Muscle of leg (tissue), 3 donors: ENCODE measurements at regions not wholly inside any gene's neighbourhood (a gene's known extent, or its start where the extent isn't known, plus 50 kb on each side); places are given as distances from the start of the nearest gene placed in this dataset.
A peak's percentile ranks its signal among the peaks of the same experiment; 100 is the strongest.

ENCODE experiments used
- DNase-seq: peaks from one replicate; pipeline ENCODE4 v3.0.0; 2013
- H3K27ac ChIP-seq: one replicate; pipeline ENCODE4 v1.5.1; 2013; ENCODE audit warnings: mild to moderate bottlenecking, low read length, control low read depth
- H3K27me3 ChIP-seq: one replicate; pipeline ENCODE4 v1.6.1; 2013; ENCODE audit warnings: low read length; ENCODE audit not compliant: control insufficient read depth, insufficient read depth
- H3K36me3 ChIP-seq: one replicate; pipeline ENCODE4 v1.6.1; 2013; ENCODE audit warnings: low read length; ENCODE audit not compliant: control insufficient read depth, insufficient read depth
- H3K4me1 ChIP-seq: one replicate; pipeline ENCODE4 v1.6.1; 2013; ENCODE audit warnings: low read length; ENCODE audit not compliant: control insufficient read depth, insufficient read depth
- H3K4me3 ChIP-seq: one replicate; pipeline ENCODE4 v1.5.1; 2013; ENCODE audit warnings: low read length, control low read depth
- H3K9me3 ChIP-seq: replicated peaks from 2 replicates; pipeline ENCODE4 v1.6.1; 2013; ENCODE audit warnings: low read depth, low read length; ENCODE audit not compliant: control insufficient read depth
- WGBS: methylation state at CpG from one replicate; pipeline ENCODE4 v1.1.5; 2013; ENCODE audit warnings: missing lambda C conversion rate; ENCODE audit not compliant: insufficient coverage; 5-methylcytosine and 5-hydroxymethylcytosine counted together

GRCh38 chr21:16241016-16241415 is 511.2 kb downstream of the USP25 start:
- DNase-seq: peak; percentile 70
- no peaks in the 10 kb centered on the region for H3K9me3 ChIP-seq
- H3K27ac ChIP-seq: no peak overlapping the region
- H3K27me3 ChIP-seq: no peaks in the 10 kb centered on the region
- no peak overlapping the region for H3K4me3 ChIP-seq
- no peaks in the 10 kb centered on the region for H3K36me3 ChIP-seq
- WGBS: no CpG with 5 or more reads among the region's 2 CpGs
- H3K4me1 ChIP-seq: no peaks in the 10 kb centered on the region

- H3K27me3 ChIP-seq: no peaks in the 10 kb centered on the region
- 50% methylated on average over 2 of the region's 6 CpGs for WGBS
- no peak overlapping the region for H3K27ac ChIP-seq
- H3K4me3 ChIP-seq: no peak overlapping the region
- no peaks in the 10 kb centered on the region for H3K36me3 ChIP-seq
- no peaks in the 10 kb centered on the region for H3K4me1 ChIP-seq
- no peak for DNase-seq
- no peaks in the 10 kb centered on the region for H3K9me3 ChIP-seq
These were observed 511.7 kb downstream of the USP25 start for GRCh38 chr21:16241479-16241963.

GRCh38 chr21:16243396-16243795 is 513.6 kb downstream of the USP25 start:
- no peaks in the 10 kb centered on the region for H3K36me3 ChIP-seq
- H3K4me1 ChIP-seq: no peaks in the 10 kb centered on the region
- WGBS: no CpG with 5 or more reads among the region's 2 CpGs
- no peak for DNase-seq
- no peaks in the 10 kb centered on the region for H3K27me3 ChIP-seq
- H3K4me3 ChIP-seq: no peak overlapping the region
- H3K9me3 ChIP-seq: no peaks in the 10 kb centered on the region
- H3K27ac ChIP-seq: no peak overlapping the region

- DNase-seq: no peak
- Histone ChIP-seq H3K27me3 (no peaks in the 10 kb centered on the region), H3K36me3 (no peaks in the 10 kb centered on the region), H3K4me3 (no peak overlapping the region), H3K4me1 (no peaks in the 10 kb centered on the region), H3K27ac (no peak overlapping the region), H3K9me3 (no peaks in the 10 kb centered on the region)
- WGBS: 100% methylated on average over 1 of the region's 3 CpGs
These were observed 518.9 kb downstream of the USP25 start for GRCh38 chr21:16248705-16249104.

DNA sequence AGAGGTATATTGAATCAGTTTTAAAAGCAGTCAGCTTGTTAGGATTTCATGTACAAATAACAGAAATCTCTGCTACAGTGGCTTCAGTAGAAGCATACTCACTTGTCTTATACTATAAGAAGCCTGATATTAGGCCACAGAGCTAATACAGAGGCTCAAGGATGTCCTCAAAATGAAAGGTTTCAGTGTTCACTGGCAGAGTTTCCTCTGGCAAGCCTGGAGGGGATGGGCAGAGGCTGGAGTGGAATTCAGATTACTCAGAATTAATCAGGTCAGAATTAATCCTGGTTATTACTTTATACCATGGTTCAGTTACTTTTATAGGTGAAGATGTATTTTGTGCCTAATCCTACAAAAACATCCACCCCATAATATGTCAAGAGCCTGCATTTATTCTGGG is 520.5 kb downstream of the USP25 start:
- DNase-seq: no peak
- H3K36me3 ChIP-seq: no peaks in the 10 kb centered on the region
- no peak overlapping the region for H3K4me3 ChIP-seq
- H3K9me3 ChIP-seq: no peaks in the 10 kb centered on the region
- H3K27me3 ChIP-seq: no peaks in the 10 kb centered on the region
- H3K4me1 ChIP-seq: no peaks in the 10 kb centered on the region
- no peak overlapping the region for H3K27ac ChIP-seq

GRCh38 chr21:16258844-16259611 is 529.2 kb downstream of the USP25 start:
- DNase-seq: no peak
- no CpG with 5 or more reads among the region's 7 CpGs for WGBS
- H3K4me3 ChIP-seq: no peak overlapping the region

GRCh38 chr21:16262091-16262490 is 532.3 kb downstream of the USP25 start:
- H3K4me3 ChIP-seq: no peak overlapping the region
- H3K9me3 ChIP-seq: no peaks in the 10 kb centered on the region
- H3K4me1 ChIP-seq: no peaks in the 10 kb centered on the region
- no peaks in the 10 kb centered on the region for H3K36me3 ChIP-seq
- H3K27ac ChIP-seq: no peak overlapping the region
- DNase-seq: no peak
- H3K27me3 ChIP-seq: no peaks in the 10 kb centered on the region

More at GRCh38 chr21:16258844-16259611, 529.2 kb downstream of the USP25 start:
- H3K4me1 ChIP-seq: no peaks in the 10 kb centered on the region
- no peaks in the 10 kb centered on the region for H3K9me3 ChIP-seq
- no peak overlapping the region for H3K27ac ChIP-seq
- H3K36me3 ChIP-seq: no peaks in the 10 kb centered on the region
- H3K27me3 ChIP-seq: no peaks in the 10 kb centered on the region

GRCh38 chr21:16264319-16264718 is 534.5 kb downstream of the USP25 start:
- H3K4me3 ChIP-seq: no peak overlapping the region
- H3K27ac ChIP-seq: no peak overlapping the region
- no peaks in the 10 kb centered on the region for H3K36me3 ChIP-seq
- H3K4me1 ChIP-seq: no peaks in the 10 kb centered on the region
- no CpG with 5 or more reads among the region's 4 CpGs for WGBS
- no peaks in the 10 kb centered on the region for H3K27me3 ChIP-seq
- peak; percentile 81 for DNase-seq
- H3K9me3 ChIP-seq: no peaks in the 10 kb centered on the region

- no peaks in the 10 kb centered on the region for H3K27me3 ChIP-seq
- WGBS: no CpG with 5 or more reads among the region's 1 CpG
- H3K36me3 ChIP-seq: no peaks in the 10 kb centered on the region
- no peak overlapping the region for H3K27ac ChIP-seq
- no peak for DNase-seq
- no peaks in the 10 kb centered on the region for H3K9me3 ChIP-seq
- no peaks in the 10 kb centered on the region for H3K4me1 ChIP-seq
- H3K4me3 ChIP-seq: no peak overlapping the region
These were observed 539.7 kb downstream of the USP25 start for GRCh38 chr21:16269476-16269875.

DNA sequence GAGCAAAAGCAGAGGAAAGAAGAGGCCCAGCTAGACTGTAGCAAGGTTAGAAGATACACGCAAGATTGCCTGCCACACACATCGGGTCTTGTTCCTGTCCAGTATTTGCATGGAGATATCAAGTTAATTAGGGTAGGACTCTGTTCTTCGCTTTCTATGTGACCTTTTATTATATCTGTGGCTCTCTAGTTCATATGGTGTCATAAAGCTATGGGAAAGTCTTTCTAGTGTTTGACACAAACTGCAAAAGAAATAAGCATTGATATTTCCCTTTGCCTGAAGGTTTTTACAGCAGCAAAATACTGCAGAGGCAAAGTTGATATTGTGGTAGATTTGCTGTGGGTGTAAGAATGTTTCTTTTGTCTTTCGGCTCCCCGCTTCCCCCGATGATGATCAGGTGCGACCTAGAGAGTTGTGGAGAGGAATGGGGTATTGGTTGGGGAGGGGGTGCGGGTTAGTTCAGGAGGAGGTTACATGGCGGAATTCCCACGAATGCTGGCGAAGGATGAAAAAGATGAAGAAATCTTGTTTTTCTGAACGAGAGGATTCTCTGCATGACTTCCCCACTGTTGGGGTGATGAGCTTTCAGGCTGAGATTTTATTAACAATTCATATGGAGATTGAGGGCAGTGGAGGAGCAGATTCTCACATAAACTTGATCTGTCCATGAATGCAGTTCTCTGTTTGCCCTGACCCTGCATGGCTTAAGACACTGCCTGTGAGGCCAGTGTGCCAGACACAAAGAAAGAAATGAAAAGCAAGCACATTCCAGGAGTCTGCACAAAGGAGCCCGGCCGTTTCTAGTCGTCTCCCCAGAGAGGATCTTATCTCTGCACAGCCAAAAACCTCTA is 550.2 kb downstream of the USP25 start:
- 23% methylated on average over 9 of the region's 15 CpGs for WGBS
- no peaks in the 10 kb centered on the region for H3K27me3 ChIP-seq
- H3K27ac ChIP-seq: peak overlapping the region; percentile 74
- DNase-seq: peak; percentile 80
- peak overlapping the region; percentile 7 for H3K4me3 ChIP-seq
- peaks cover 7% of the 10 kb centered on the region for H3K4me1 ChIP-seq
- H3K36me3 ChIP-seq: no peaks in the 10 kb centered on the region
- H3K9me3 ChIP-seq: no peaks in the 10 kb centered on the region
